ENCODE measurements at regions not wholly inside any gene's neighbourhood (a gene's known extent, or its start where the extent isn't known, plus 50 kb on each side); places are given as distances from the start of the nearest gene placed in this dataset.

DNA sequence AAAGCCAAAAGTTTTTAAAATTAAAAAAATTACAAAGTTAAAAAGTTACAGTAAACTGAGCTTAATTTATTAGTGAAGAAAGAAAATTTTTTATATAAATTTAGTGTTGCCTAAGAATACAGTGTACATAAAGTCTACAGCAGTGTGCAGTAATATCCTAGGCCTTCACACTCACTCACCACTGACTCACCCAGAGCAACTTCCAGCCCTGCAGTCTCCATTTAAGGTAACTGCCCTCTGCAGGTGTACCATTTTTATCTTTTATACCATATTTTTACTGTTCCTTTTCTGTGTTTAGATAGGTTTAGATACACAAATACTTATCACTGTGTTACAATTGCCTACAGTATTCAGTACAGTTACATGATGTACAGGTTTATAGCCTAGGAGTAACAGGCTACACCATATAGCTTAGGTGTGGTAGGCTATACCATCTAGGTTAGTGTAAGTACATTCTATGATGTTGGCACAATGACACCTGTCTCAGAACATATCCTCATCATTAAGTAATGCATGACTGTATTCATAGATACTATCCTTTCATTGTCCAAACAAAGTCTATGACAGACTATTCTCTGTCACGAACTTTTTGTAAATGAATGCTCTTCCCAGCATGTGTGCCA is 78.6 kb upstream of the PBX1 start:
- Histone ChIP-seq H3K4me3 (ENCODE audit: low read depth in 2 of 2, low read length in 1 of 2) (no peak overlapping the region), H3K27ac (ENCODE audit: low read depth in 2 of 2, low read length in 1 of 2) (no peak overlapping the region), H4K20me1 (ENCODE audit: insufficient read depth) (no peaks in the 10 kb centered on the region), H3K4me1 (ENCODE audit: control insufficient read depth in 1 of 2, insufficient read depth in 2 of 2, low read depth in 1 of 2, low read length in 1 of 2) (no peaks in the 10 kb centered on the region), H3K9me3 (no peaks in the 10 kb centered on the region), H3F3A (replicated peaks; ENCODE audit: insufficient read depth) (no peaks in the 10 kb centered on the region), H3K9ac (no peak overlapping the region), H3K36me3 (replicated peaks in 1 of 2; ENCODE audit: control insufficient read depth in 1 of 2, insufficient read depth in 2 of 2, low read length in 1 of 2) (no peaks in the 10 kb centered on the region), H3K9me2 (no peaks in the 10 kb centered on the region), H3K79me2 (ENCODE audit: insufficient read depth) (no peaks in the 10 kb centered on the region), H2AFZ (ENCODE audit: low read depth) (no peak overlapping the region), H3K4me2 (no peak overlapping the region), H3K27me3 (ENCODE audit: insufficient read depth) (no peaks in the 10 kb centered on the region)
- TF ChIP-seq RCOR1 (IDR thresholded peaks at IDR 0.05; ENCODE audit: low read length) (no peak), SMC3 (IDR thresholded peaks at IDR 0.05; ENCODE audit: low read depth, low read length) (no peak), NFIC (IDR thresholded peaks at IDR 0.05; ENCODE audit: borderline replicate concordance) (no peak)
- TF ChIP-seq, protein P1, sequence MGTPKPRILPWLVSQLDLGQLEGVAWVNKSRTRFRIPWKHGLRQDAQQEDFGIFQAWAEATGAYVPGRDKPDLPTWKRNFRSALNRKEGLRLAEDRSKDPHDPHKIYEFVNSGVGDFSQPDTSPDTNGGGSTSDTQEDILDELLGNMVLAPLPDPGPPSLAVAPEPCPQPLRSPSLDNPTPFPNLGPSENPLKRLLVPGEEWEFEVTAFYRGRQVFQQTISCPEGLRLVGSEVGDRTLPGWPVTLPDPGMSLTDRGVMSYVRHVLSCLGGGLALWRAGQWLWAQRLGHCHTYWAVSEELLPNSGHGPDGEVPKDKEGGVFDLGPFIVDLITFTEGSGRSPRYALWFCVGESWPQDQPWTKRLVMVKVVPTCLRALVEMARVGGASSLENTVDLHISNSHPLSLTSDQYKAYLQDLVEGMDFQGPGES (IDR thresholded peaks at IDR 0.05; ENCODE audit: low read depth, low read length): no peak
- POLR2A ChIA-PET: no interaction called here
- CTCF ChIA-PET: no interaction called here
- WGBS (ENCODE audit: low lambda C conversion rate): 44% methylated on average over 1 of the region's 1 CpG
- DNase-seq: no peak

DNA sequence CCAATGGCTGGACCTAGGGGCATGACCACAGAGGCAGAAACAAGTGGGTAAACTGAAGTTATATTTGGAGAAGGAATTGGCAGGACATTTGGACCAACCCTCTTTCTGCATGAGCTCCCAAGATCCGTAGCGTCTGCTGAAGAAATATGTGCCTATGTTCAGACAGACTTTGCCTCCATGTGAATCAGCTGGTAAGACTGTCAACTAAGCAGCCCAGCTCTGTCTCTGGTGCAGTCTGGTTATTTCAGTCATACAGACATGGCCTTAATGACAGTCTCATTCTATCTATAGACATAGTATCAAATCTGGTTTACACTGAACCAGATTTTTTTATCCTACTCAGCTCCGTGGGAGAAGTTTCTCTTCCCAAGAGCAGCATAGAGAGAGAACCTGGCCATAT is 63.1 kb upstream of the PBX1 start:
- H4K20me1 ChIP-seq (ENCODE audit: insufficient read depth): no peaks in the 10 kb centered on the region
- H3K9me2 ChIP-seq: no peaks in the 10 kb centered on the region
- no peak overlapping the region for H3K9ac ChIP-seq
- POLR2A ChIA-PET: no interaction called here
- no peaks in the 10 kb centered on the region for H3K4me1 ChIP-seq (ENCODE audit: control insufficient read depth in 1 of 2, insufficient read depth in 2 of 2, low read depth in 1 of 2, low read length in 1 of 2)
- DNase-seq: no peak
- H3K4me2 ChIP-seq: no peak overlapping the region
- no peaks in the 10 kb centered on the region for H3F3A ChIP-seq (replicated peaks; ENCODE audit: insufficient read depth)
- no peak overlapping the region for H2AFZ ChIP-seq (ENCODE audit: low read depth)
- CTCF ChIA-PET: interaction anchor here (0.8 kb wide), 1 partner anchor 15 kb away, joined by 3 read pairs; no protein-coding TSS in a partner anchor
- H3K36me3 ChIP-seq (replicated peaks in 1 of 2; ENCODE audit: control insufficient read depth in 1 of 2, insufficient read depth in 2 of 2, low read length in 1 of 2): no peaks in the 10 kb centered on the region
- TF ChIP-seq NRF1 (IDR thresholded peaks at IDR 0.05; ENCODE audit: low read depth, low read length): no peak
- TF ChIP-seq TCF12 (IDR thresholded peaks at IDR 0.05): no peak
- TF ChIP-seq TEAD4 (IDR thresholded peaks at IDR 0.05; ENCODE audit: borderline replicate concordance, insufficient read depth): no peak
- TF ChIP-seq GATA2 (CRISPR knock-in tag; IDR thresholded peaks at IDR 0.05): no peak
- H3K4me3 ChIP-seq (ENCODE audit: low read depth in 2 of 2, low read length in 1 of 2): no peak overlapping the region
- no peaks in the 10 kb centered on the region for H3K79me2 ChIP-seq (ENCODE audit: insufficient read depth)
- 71% methylated on average over 3 of the region's 3 CpGs for WGBS (ENCODE audit: low lambda C conversion rate)
- H3K27me3 ChIP-seq (ENCODE audit: insufficient read depth): no peaks in the 10 kb centered on the region
- H3K27ac ChIP-seq (ENCODE audit: low read depth in 2 of 2, low read length in 1 of 2): no peak overlapping the region
- H3K9me3 ChIP-seq: no peaks in the 10 kb centered on the region

DNA sequence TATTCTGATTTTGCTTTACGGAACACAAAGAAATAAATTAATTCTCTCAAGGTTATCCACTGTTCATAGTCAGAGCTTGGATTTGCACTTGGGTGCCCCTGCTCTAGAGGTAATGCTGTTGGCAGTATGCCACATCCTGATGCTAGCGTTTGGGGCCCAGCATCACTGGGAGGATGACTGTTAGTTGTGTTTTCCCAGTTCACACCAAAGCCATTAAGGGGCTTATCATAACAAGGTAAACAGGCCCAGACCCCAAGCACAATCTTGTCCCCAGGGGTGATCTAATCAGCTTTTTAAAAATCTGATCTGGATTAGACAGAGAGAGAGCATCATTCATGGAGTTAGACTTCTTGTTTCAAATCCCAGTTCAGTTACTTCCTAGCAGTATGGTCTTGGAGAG is 60.2 kb upstream of the PBX1 start:
- H3K36me3 ChIP-seq (replicated peaks in 1 of 2; ENCODE audit: control insufficient read depth in 1 of 2, insufficient read depth in 2 of 2, low read length in 1 of 2): no peaks in the 10 kb centered on the region
- no peaks in the 10 kb centered on the region for H3F3A ChIP-seq (replicated peaks; ENCODE audit: insufficient read depth)
- H3K79me2 ChIP-seq (ENCODE audit: insufficient read depth): no peaks in the 10 kb centered on the region
- no peaks in the 10 kb centered on the region for H3K4me1 ChIP-seq (ENCODE audit: control insufficient read depth in 1 of 2, insufficient read depth in 2 of 2, low read depth in 1 of 2, low read length in 1 of 2)
- no peaks in the 10 kb centered on the region for H3K27me3 ChIP-seq (ENCODE audit: insufficient read depth)
- no peaks in the 10 kb centered on the region for H3K9me2 ChIP-seq
- H3K9ac ChIP-seq: no peak overlapping the region
- H2AFZ ChIP-seq (ENCODE audit: low read depth): no peak overlapping the region
- POLR2A ChIA-PET: no interaction called here
- no peak overlapping the region for H3K4me2 ChIP-seq
- H3K4me3 ChIP-seq (ENCODE audit: low read depth in 2 of 2, low read length in 1 of 2): no peak overlapping the region
- 35% methylated on average over 2 of the region's 2 CpGs for WGBS (ENCODE audit: low lambda C conversion rate)
- no peak overlapping the region for H3K27ac ChIP-seq (ENCODE audit: low read depth in 2 of 2, low read length in 1 of 2)
- H3K9me3 ChIP-seq: no peaks in the 10 kb centered on the region
- CTCF ChIA-PET: no interaction called here
- no peaks in the 10 kb centered on the region for H4K20me1 ChIP-seq (ENCODE audit: insufficient read depth)
- DNase-seq: no peak
- TF ChIP-seq RFX5 (IDR thresholded peaks at IDR 0.05; ENCODE audit: low read length) (no peak), MEF2A (IDR thresholded peaks at IDR 0.05; ENCODE audit: borderline replicate concordance, low read depth) (no peak), EZH2phosphoT487 (IDR thresholded peaks at IDR 0.05; ENCODE audit: borderline replicate concordance, low read depth) (no peak), MXI1 (IDR thresholded peaks at IDR 0.05; ENCODE audit: low read depth, low read length) (no peak), POLR2AphosphoS5 (IDR thresholded peaks at IDR 0.05; ENCODE audit: low read depth, low read length) (no peak), EP300 (IDR thresholded peaks at IDR 0.05; ENCODE audit: borderline replicate concordance in 1 of 2, low read depth in 1 of 2, low read length in 1 of 2) (no peak), SIN3A (IDR thresholded peaks at IDR 0.05; ENCODE audit: borderline replicate concordance, low read depth, low read length) (no peak), FOSL2 (IDR thresholded peaks at IDR 0.05; ENCODE audit: borderline replicate concordance, low read depth) (no peak), GATA2 (CRISPR knock-in tag; IDR thresholded peaks at IDR 0.05) (no peak)
- TF ChIP-seq, protein P2, sequence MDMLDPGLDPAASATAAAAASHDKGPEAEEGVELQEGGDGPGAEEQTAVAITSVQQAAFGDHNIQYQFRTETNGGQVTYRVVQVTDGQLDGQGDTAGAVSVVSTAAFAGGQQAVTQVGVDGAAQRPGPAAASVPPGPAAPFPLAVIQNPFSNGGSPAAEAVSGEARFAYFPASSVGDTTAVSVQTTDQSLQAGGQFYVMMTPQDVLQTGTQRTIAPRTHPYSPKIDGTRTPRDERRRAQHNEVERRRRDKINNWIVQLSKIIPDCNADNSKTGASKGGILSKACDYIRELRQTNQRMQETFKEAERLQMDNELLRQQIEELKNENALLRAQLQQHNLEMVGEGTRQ (IDR thresholded peaks at IDR 0.05; ENCODE audit: borderline replicate concordance, low read depth, low read length): no peak
- TF ChIP-seq, protein P3, sequence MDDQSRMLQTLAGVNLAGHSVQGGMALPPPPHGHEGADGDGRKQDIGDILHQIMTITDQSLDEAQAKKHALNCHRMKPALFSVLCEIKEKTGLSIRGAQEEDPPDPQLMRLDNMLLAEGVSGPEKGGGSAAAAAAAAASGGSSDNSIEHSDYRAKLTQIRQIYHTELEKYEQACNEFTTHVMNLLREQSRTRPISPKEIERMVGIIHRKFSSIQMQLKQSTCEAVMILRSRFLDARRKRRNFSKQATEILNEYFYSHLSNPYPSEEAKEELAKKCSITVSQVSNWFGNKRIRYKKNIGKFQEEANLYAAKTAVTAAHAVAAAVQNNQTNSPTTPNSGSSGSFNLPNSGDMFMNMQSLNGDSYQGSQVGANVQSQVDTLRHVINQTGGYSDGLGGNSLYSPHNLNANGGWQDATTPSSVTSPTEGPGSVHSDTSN (IDR thresholded peaks at IDR 0.05): no peak
- TF ChIP-seq, protein P4, sequence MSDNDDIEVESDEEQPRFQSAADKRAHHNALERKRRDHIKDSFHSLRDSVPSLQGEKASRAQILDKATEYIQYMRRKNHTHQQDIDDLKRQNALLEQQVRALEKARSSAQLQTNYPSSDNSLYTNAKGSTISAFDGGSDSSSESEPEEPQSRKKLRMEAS (IDR thresholded peaks at IDR 0.05; ENCODE audit: low read depth): no peak
- TF ChIP-seq, protein P1 (IDR thresholded peaks at IDR 0.05; ENCODE audit: low read depth, low read length): no peak

Measured in SK-N-SH (cell line).